ENCODE measurements at regions not wholly inside any gene's neighbourhood (a gene's known extent, or its start where the extent isn't known, plus 50 kb on each side); places are given as distances from the start of the nearest gene placed in this dataset.

DNA sequence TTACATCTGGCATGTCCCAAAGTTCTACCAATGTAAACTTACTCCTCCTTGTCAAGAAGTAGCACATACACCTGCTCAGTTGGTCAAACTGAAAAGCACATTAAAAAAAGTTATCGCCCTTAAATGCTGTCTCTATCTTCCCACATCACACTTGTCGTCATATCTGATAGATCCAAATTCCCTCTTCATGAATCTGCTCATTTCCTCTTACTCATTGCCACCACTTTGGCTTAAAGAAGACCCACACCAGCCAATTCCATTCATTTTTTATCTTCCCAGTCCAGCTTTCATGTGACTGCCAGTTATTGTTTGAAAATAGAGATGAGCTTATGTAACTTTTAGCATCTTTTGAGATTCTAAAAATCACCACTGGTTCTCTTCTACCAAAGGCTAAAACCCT, 305.9 kb upstream of the MTNR1B start:
- Histone ChIP-seq H3K27ac (no peak overlapping the region), H3K36me3 (no peaks in the 10 kb centered on the region), H3K4me1 (no peaks in the 10 kb centered on the region), H3K27me3 (no peaks in the 10 kb centered on the region), H3K9me3 (no peaks in the 10 kb centered on the region), H3K4me3 (no peak overlapping the region)
- intact Hi-C loops (cut with DNase I) = no loop called here
- DNase-seq (ENCODE audit: low spot score in 2 of 2) = no peak
- TF ChIP-seq, protein P1, sequence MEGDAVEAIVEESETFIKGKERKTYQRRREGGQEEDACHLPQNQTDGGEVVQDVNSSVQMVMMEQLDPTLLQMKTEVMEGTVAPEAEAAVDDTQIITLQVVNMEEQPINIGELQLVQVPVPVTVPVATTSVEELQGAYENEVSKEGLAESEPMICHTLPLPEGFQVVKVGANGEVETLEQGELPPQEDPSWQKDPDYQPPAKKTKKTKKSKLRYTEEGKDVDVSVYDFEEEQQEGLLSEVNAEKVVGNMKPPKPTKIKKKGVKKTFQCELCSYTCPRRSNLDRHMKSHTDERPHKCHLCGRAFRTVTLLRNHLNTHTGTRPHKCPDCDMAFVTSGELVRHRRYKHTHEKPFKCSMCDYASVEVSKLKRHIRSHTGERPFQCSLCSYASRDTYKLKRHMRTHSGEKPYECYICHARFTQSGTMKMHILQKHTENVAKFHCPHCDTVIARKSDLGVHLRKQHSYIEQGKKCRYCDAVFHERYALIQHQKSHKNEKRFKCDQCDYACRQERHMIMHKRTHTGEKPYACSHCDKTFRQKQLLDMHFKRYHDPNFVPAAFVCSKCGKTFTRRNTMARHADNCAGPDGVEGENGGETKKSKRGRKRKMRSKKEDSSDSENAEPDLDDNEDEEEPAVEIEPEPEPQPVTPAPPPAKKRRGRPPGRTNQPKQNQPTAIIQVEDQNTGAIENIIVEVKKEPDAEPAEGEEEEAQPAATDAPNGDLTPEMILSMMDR (IDR thresholded peaks at IDR 0.05) = no peak

DNA sequence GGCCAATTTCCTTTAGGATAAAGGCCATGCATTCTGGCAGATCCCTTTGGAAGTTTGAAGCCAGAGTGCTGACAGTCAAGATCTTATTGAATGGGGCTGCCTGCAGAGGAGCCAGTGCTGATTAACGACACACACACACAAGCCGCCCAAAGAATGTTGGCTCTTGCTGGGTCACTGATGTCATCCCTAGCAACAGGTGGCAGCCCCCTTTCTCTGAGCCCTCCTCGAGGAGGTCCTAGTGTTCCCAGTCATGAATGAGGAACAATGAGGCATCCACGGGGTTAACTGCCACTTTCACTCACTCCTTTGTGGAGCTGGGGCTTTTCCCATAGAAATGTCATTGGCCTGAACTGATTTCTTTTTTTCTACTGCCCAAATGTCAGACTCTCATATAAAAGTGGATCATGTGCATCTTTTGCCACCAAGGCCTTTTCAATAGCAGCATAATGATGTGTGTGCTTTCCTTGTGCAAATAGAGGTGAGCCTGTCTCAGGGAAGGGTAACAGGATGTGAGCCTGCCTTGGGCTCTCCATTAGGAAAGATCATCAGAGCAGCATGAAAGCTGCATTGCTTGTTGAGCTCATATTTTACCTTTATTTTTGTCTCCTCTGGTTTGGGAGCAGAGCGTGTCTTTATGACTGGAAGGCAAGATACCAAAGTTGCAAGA, 301.8 kb upstream of the MTNR1B start:
- no peak overlapping the region for H3K4me3 ChIP-seq
- H3K27ac ChIP-seq = no peak overlapping the region
- DNase-seq (ENCODE audit: low spot score in 2 of 2) = no peak
- intact Hi-C loops (cut with DNase I) = no loop called here
- TF ChIP-seq, protein P1 (IDR thresholded peaks at IDR 0.05) = no peak
- no peaks in the 10 kb centered on the region for H3K9me3 ChIP-seq
- no peaks in the 10 kb centered on the region for H3K27me3 ChIP-seq
- H3K36me3 ChIP-seq = no peaks in the 10 kb centered on the region
- H3K4me1 ChIP-seq = no peaks in the 10 kb centered on the region

DNA sequence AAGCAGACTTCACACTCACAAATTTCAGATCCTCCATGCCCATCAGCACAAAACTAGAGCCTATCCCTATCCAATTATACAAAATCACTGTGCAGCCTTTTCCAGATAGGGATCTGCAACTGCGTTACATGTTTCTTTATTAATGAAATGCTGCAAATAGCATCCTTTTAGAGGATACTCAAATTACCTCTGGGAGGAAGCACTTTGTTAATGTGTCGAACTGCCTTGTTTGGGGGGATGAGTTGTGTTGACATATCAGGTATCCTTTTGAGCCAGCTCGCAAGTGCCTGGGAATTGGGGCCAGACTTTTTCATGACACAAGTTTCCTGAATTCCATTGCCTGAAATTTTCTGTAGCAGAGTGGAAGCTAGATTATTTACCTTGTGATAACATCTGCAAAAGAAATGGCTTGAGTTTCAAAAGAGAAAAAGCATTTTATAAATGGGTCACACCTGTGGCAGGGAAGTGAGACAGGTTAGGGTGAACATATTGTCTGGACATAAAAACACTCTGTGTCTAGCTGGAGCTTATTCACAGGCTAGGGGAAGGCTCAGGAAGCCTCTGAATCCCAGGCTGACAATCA, 299.1 kb upstream of the MTNR1B start:
- H3K9me3 ChIP-seq = no peaks in the 10 kb centered on the region
- intact Hi-C loops (cut with DNase I) = no loop called here
- no peak overlapping the region for H3K4me3 ChIP-seq
- no peaks in the 10 kb centered on the region for H3K4me1 ChIP-seq
- TF ChIP-seq, protein P1 (IDR thresholded peaks at IDR 0.05) = no peak
- no peaks in the 10 kb centered on the region for H3K36me3 ChIP-seq
- H3K27me3 ChIP-seq = no peaks in the 10 kb centered on the region
- DNase-seq (ENCODE audit: low spot score in 2 of 2) = no peak
- H3K27ac ChIP-seq = no peak overlapping the region

DNA sequence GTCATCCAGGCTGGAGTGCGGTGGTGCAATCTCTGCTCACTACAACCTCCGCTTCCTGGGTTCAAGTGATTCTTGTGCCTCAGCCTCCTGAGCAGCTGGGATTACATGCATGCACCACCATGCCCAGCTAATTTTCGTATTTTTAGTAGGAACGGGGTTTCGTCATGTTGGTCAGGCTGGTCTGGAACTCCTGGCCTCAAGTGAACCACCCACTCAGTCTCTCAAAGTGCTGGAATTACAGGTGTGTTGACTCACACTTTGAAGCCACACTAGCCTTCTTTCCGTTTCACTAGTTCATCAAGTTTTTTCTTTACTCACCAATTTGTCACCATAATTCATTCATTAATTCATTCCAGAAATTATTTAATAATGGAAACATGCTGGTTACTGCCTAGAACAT, 298.4 kb upstream of the MTNR1B start:
- intact Hi-C loops (cut with DNase I) = no loop called here
- TF ChIP-seq, protein P1 (IDR thresholded peaks at IDR 0.05) = no peak
- Histone ChIP-seq H3K27ac (no peak overlapping the region), H3K4me1 (no peaks in the 10 kb centered on the region), H3K4me3 (no peak overlapping the region), H3K27me3 (no peaks in the 10 kb centered on the region), H3K9me3 (no peaks in the 10 kb centered on the region), H3K36me3 (no peaks in the 10 kb centered on the region)
- DNase-seq (ENCODE audit: low spot score in 2 of 2) = no peak

DNA sequence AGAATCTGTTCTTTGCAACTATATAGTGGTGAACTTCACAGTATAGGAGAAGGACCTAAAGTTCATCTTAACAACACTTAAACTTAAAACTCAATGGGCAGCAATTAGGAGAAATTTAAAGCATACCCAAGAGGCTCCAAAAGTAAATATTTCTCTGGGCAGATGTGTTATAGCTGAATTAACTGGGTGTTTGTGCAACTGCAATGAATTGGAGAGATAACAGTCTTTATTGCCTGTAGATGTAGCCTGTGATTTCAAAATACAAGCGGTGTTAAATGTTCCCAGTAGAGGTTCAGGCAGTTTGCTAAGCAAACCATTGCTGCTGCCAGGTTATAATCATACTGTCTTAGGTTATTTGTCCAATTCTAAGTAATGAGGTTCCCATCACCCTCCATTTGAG, 294.1 kb upstream of the MTNR1B start:
- no peak for DNase-seq (ENCODE audit: low spot score in 2 of 2)
- Histone ChIP-seq H3K4me3 (no peak overlapping the region), H3K36me3 (no peaks in the 10 kb centered on the region), H3K4me1 (no peaks in the 10 kb centered on the region), H3K27ac (no peak overlapping the region), H3K27me3 (no peaks in the 10 kb centered on the region), H3K9me3 (no peaks in the 10 kb centered on the region)
- TF ChIP-seq, protein P1 (IDR thresholded peaks at IDR 0.05) = no peak
- intact Hi-C loops (cut with DNase I) = no loop called here

All from ascending aorta (tissue), 2 donors.